AG04450 (cell line): ENCODE measurements at regions not wholly inside any gene's neighbourhood (a gene's known extent, or its start where the extent isn't known, plus 50 kb on each side); places are given as distances from the start of the nearest gene placed in this dataset.
"Not testable (repeated sequence)": the region's sequence is repeated elsewhere in the genome, so short reads cannot be mapped to it uniquely, and the experiment has no call there.

Source experiments
- CTCF ChIA-PET: fragments of 300-600, 350-600 bp; formaldehyde crosslinking; extraction: SDS; loops from one replicate; lab custom pipeline; 2022; ENCODE audit warnings: antibody characterized with exemption, inconsistent platforms; lab: Charles Lee
- POLR2A ChIA-PET: fragments of 350-600 bp; formaldehyde crosslinking; extraction: SDS; loops from one replicate; lab custom pipeline; 2021; ENCODE audit warnings: antibody characterized with exemption, inconsistent platforms; lab: Yijun Ruan, JAX
- DNase-seq: peaks from one replicate; pipeline ENCODE4 v3.0.0-alpha.2; 2011; ENCODE audit warnings: low read depth, low spot score
- H3K27ac ChIP-seq: one replicate; pipeline ENCODE4 v1.5.1; 2012; ENCODE audit warnings: low read depth, low read length, control low read depth
- H3K27me3 ChIP-seq: one replicate; pipeline ENCODE4 v1.6.0; 2012; ENCODE audit warnings: low read length; ENCODE audit not compliant: control insufficient read depth, insufficient read depth
- H3K4me3 ChIP-seq: 2 replicates; pipeline ENCODE4 v1.5.1; 2011; ENCODE audit warnings: mild to moderate bottlenecking, low read depth, low read length, control low read depth
- H3K9me3 ChIP-seq: 2 replicates; pipeline ENCODE4 v1.5.1; 2012; ENCODE audit warnings: low read length; ENCODE audit not compliant: control insufficient read depth, insufficient read depth
- CTCF ChIP-seq: IDR thresholded peaks from 2 replicates; pipeline ENCODE4 v1.5.1; 2011; ENCODE audit warnings: low read depth, low read length, control low read depth, inconsistent platforms

DNA sequence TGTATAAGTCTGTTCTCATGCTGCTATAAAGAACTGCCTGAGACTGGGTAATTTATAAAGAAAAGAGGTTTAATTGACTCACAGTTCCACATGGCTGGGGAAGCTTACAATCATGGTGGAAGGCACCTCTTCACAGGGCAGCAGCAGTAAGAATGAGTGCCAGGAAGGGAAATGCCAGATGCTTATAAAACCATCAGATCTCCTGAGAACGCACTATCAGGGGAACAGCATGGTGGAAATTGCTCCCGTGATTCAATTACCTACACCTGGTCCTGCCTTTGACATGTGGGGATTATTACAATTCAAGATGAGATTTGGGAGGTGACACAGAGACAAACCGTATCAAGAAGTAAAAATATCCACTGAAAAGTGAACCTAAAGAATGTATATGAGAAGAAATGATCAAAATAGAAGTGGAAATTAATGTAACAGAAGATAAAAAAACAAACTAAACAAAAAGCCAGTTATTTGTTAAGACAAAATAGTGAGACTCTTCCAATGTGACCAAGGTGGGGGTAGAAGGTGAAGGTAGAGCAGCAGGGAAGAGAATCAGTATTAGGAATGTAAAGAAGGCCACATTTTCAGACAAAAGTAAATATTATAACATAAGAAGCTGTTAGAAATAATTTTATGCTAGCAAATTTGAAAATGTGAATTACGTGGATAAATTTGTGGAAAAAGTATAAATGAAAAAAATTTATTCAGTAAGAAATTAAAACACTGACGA, 372.9 kb downstream of the NKX6-1 start:
- H3K27ac ChIP-seq, result no peak overlapping the region
- ChIA-PET POLR2A (no interaction called here), CTCF (no interaction called here)
- no peaks in the 10 kb centered on the region; the same call in 1 of the 2 replicates for H3K9me3 ChIP-seq
- no peak for TF ChIP-seq CTCF
- H3K4me3 ChIP-seq, result no peak overlapping the region
- DNase-seq, result no peak
- no peaks in the 10 kb centered on the region for H3K27me3 ChIP-seq

DNA sequence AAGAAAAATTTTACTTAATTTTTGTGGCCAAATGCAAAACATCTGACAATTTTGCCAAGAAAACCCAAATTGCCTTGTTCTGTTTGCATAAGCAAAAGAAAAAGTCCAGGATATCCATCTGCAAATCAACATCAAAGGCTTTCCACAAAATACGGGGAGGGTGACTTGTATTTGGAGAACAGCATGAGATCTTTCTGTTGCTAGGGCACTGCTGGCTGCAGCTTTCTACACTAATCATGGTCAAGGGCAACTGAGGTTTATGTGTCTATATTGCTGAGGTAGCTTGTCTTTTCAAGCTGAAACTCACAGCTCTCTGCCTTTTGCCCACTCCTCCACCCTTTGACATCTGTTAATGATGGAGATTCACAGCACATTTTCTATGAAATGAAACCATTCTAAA, 389.1 kb downstream of the NKX6-1 start:
- ChIA-PET CTCF (no interaction called here), POLR2A (no interaction called here)
- TF ChIP-seq CTCF, result no peak
- H3K27me3 ChIP-seq, result no peaks in the 10 kb centered on the region
- H3K9me3 ChIP-seq, result no peaks in the 10 kb centered on the region
- no peak overlapping the region for H3K27ac ChIP-seq
- H3K4me3 ChIP-seq, result no peak overlapping the region
- no peak for DNase-seq

DNA sequence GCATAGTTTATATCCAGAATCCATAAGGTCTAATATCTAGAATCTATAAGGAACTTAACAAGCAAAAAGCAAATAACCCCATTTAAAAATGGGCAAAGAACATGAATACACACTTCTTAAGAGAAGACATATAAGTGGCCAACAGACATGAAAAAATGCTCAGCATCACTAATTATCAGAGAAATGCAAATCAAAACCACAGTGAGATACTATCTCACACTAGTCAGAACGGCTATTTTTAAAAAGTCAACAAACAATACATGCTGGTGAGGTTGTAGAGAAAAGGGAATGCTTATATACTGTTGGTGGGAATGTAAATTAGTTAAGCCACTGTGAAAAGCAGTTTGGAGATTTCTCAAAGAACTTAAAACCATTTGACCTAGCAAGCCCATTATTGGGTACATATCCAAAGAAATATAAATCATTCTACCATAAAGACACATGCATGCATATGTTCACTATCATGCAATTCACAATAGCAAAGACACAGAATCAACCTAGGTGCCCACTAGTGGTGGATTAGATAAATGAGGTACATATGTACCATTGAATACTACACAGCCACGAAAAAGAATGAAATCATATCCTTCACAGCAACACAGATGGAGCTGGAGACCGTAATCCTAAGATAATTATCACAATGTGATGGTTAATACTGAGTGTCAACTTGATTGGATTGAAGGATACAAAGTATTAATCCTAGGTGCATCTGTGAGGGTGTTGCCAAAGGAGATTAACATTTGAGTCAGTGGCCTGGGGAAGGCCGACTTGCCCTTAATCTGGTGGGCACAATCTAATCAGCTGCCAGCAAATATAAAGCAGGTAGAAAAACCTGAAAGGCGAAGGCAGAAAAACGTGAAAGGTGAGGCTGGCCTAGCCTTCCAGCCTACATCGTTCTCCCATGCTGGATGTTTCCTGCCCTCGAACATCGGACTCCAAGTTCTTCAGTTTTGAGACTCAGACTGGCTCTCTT, 397.2 kb downstream of the NKX6-1 start:
- DNase-seq, H3K9me3 ChIP-seq, H3K27me3 ChIP-seq, H3K4me3 ChIP-seq, POLR2A ChIA-PET, H3K27ac ChIP-seq, CTCF ChIA-PET: not testable (repeated sequence)

GRCh38 chr4:84100071-84100470, 399.0 kb downstream of the NKX6-1 start:
- TF ChIP-seq CTCF, result no peak
- H3K9me3 ChIP-seq, result no peaks in the 10 kb centered on the region
- no peak for DNase-seq
- H3K27ac ChIP-seq, result no peak overlapping the region
- ChIA-PET CTCF (no interaction called here), POLR2A (no interaction called here)
- H3K27me3 ChIP-seq, result no peaks in the 10 kb centered on the region
- no peak overlapping the region for H3K4me3 ChIP-seq

DNA sequence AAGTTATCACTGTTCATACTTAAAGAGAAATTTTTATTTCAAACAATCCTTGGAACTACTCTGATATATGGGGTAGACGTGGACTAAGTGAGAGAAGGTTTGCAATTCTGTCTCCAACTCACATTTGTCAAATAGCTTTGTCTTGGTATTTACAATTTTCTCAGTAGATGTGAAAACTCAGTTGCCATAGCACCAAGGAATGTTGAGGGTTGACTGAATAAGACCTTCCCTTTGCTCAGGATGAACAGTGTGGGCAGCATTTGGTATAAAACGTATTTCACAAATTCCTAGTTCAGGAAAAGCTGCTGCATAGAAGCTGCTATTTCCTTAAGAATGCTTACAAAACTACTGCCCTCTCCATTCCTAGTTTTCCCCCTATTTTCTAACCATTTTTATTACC, 399.5 kb downstream of the NKX6-1 start:
- no peak overlapping the region for H3K4me3 ChIP-seq
- no peaks in the 10 kb centered on the region for H3K9me3 ChIP-seq
- H3K27ac ChIP-seq, result no peak overlapping the region
- CTCF ChIA-PET, result no interaction called here
- TF ChIP-seq CTCF, result no peak
- no peaks in the 10 kb centered on the region for H3K27me3 ChIP-seq
- DNase-seq, result no peak
- POLR2A ChIA-PET, result no interaction called here
